Left colon (tissue), 2 donors: ENCODE measurements at regions not wholly inside any gene's neighbourhood (a gene's known extent, or its start where the extent isn't known, plus 50 kb on each side); places are given as distances from the start of the nearest gene placed in this dataset.

Source experiments
- ATAC-seq: fragments of 200-7000 bp; cut with Tn5 transposase; one replicate; pipeline ENCODE4 v1.9.1; 2020; ENCODE audit warnings: mild to moderate bottlenecking, moderate library complexity
- DNase-seq, 2 donors: peaks; one replicate each; pipeline ENCODE4 v3.0.0-alpha.2; 2020
- intact Hi-C, 2 donors: fragments of 100-400 bp; cut with DNase I in 1 of 2; cut with micrococcal nuclease in 1 of 2; formaldehyde crosslinking; loops; one replicate each; pipeline versions ENCODE4 v1.11.2 to v1.14.0; 2022; cut with DNase I, micrococcal nuclease
- donor health status: DM: no; HTN: no; CAD: no.
- donor health status: DM: yes; HTN: yes; CAD: no.

GRCh38 chr11:43574949-43575912, 105.3 kb upstream of the HSD17B12 start:
- intact Hi-C loops: no loop called here
- ATAC-seq: no peak
- no peak for DNase-seq

- intact Hi-C loops: no loop called here
- no peak for DNase-seq
- ATAC-seq: no peak
These were observed 104.6 kb upstream of the HSD17B12 start for GRCh38 chr11:43575913-43576310.

GRCh38 chr11:43576320-43576802, 104.2 kb upstream of the HSD17B12 start:
- intact Hi-C loops: no loop called here
- no peak for ATAC-seq
- no peak for DNase-seq

GRCh38 chr11:43576803-43577521, 103.6 kb upstream of the HSD17B12 start:
- peak; percentile 35 for ATAC-seq
- DNase-seq: peak in 1 of 2 donors; percentile 42
- intact Hi-C loops: no loop called here

- ATAC-seq: no peak
- intact Hi-C loops: no loop called here
- DNase-seq: no peak
These were observed 102.8 kb upstream of the HSD17B12 start for GRCh38 chr11:43577566-43578264.

- intact Hi-C loops: no loop called here
- ATAC-seq (no peak), DNase-seq (no peak)
These were observed 102.0 kb upstream of the HSD17B12 start for GRCh38 chr11:43578346-43579170.

- ATAC-seq: peak; percentile 41
These were observed 101.2 kb upstream of the HSD17B12 start for GRCh38 chr11:43579171-43579918.

GRCh38 chr11:43579919-43580276, 100.6 kb upstream of the HSD17B12 start:
- intact Hi-C loops: no loop called here
- no peak for ATAC-seq
- no peak for DNase-seq

More at GRCh38 chr11:43579171-43579918, 101.2 kb upstream of the HSD17B12 start:
- DNase-seq: peak in 1 of 2 donors; percentile 13
- intact Hi-C loops: no loop called here

GRCh38 chr11:43580735-43581369, 99.7 kb upstream of the HSD17B12 start:
- ATAC-seq: no peak
- intact Hi-C loops: no loop called here
- no peak for DNase-seq

- ATAC-seq: no peak
- no peak for DNase-seq
- intact Hi-C loops: no loop called here
These were observed 99.0 kb upstream of the HSD17B12 start for GRCh38 chr11:43581370-43582023.

- intact Hi-C loops: no loop called here
- no peak for DNase-seq
- ATAC-seq: no peak
These were observed 98.3 kb upstream of the HSD17B12 start for GRCh38 chr11:43582024-43582862.

GRCh38 chr11:43582863-43583462, 97.6 kb upstream of the HSD17B12 start:
- DNase-seq: no peak
- ATAC-seq: no peak
- intact Hi-C loops: no loop called here

GRCh38 chr11:43583548-43583947, 97.0 kb upstream of the HSD17B12 start:
- no peak for DNase-seq
- intact Hi-C loops: no loop called here
- no peak for ATAC-seq

- intact Hi-C loops: no loop called here
These were observed 94.5 kb upstream of the HSD17B12 start for GRCh38 chr11:43585877-43586608.

More at GRCh38 chr11:43585877-43586608, 94.5 kb upstream of the HSD17B12 start:
- ATAC-seq (no peak), DNase-seq (no peak)
